Caco-2 (cell line): ENCODE measurements at regions not wholly inside any gene's neighbourhood (a gene's known extent, or its start where the extent isn't known, plus 50 kb on each side); places are given as distances from the start of the nearest gene placed in this dataset.

Experiments
- BruUV-seq: library from RNA; stranded (reverse); fragments of 400-500 nt; replicated peaks from 2 replicates; lab custom pipeline; 2021; lab: Mats Ljungman, UMichigan
- CTCF ChIA-PET: fragments of 300-600 bp; sonication (Branson Sonifier 250); formaldehyde crosslinking; loops from one replicate; lab custom pipeline; 2022; ENCODE audit warnings: antibody characterized with exemption; lab: Charles Lee
- POLR2A ChIA-PET: fragments of 300-600 bp; sonication (Branson Sonifier 250); formaldehyde crosslinking; loops from one replicate; lab custom pipeline; 2022; ENCODE audit warnings: antibody characterized with exemption; lab: Charles Lee
- DNase-seq, 2 experiments: peaks; one replicate each; pipeline versions ENCODE4 v3.0.0 to v3.0.0-alpha.2; 2020 to 2022
- H3K27me3 ChIP-seq: replicated peaks from 2 replicates; pipeline ENCODE4 v1.6.0; 2011; ENCODE audit warnings: low read length; ENCODE audit not compliant: control insufficient read depth, insufficient read depth
- H3K36me3 ChIP-seq: 2 replicates; pipeline ENCODE4 v1.5.1; 2011; ENCODE audit warnings: low read length; ENCODE audit not compliant: control insufficient read depth, insufficient read depth
- H3K4me1 ChIP-seq: fragments of 250-450 bp; sonication (Bioruptor Pico); 2 replicates; pipeline ENCODE4 v1.5.1; 2020; ENCODE audit warnings: mild to moderate bottlenecking
- H3K4me3 ChIP-seq: 2 replicates; pipeline ENCODE4 v1.5.1; 2011; ENCODE audit warnings: low read depth, mild to moderate bottlenecking, control low read depth, low read length
- H3K9me3 ChIP-seq: fragments of 250-450 bp; sonication (Bioruptor Pico); 2 replicates; pipeline ENCODE4 v1.5.1; 2020; ENCODE audit warnings: mild to moderate bottlenecking, moderate library complexity
- H3K27ac Mint-ChIP-seq: one replicate; pipeline ENCODE4 v1.8.0; 2022; ENCODE audit warnings: mixed read lengths; ENCODE audit not compliant: unreplicated experiment
- H3K27me3 Mint-ChIP-seq: one replicate; pipeline ENCODE4 v1.8.0; 2022; ENCODE audit warnings: mixed read lengths; ENCODE audit not compliant: insufficient read depth, unreplicated experiment
- H3K36me3 Mint-ChIP-seq: one replicate; pipeline ENCODE4 v1.8.0; 2022; ENCODE audit warnings: mild to moderate bottlenecking, mixed read lengths; ENCODE audit not compliant: insufficient read depth, unreplicated experiment
- H3K4me1 Mint-ChIP-seq: one replicate; pipeline ENCODE4 v1.8.0; 2022; ENCODE audit warnings: low read depth, mixed read lengths; ENCODE audit not compliant: unreplicated experiment
- H3K4me3 Mint-ChIP-seq: one replicate; pipeline ENCODE4 v1.8.0; 2022; ENCODE audit warnings: mild to moderate bottlenecking, moderate library complexity, mixed read lengths; ENCODE audit not compliant: unreplicated experiment
- H3K9me3 Mint-ChIP-seq: one replicate; pipeline ENCODE4 v1.8.0; 2022; ENCODE audit warnings: mixed read lengths; ENCODE audit not compliant: unreplicated experiment
- CTCF ChIP-seq, 2 experiments: fragments of 200-600 bp in 1 of 2; IDR thresholded peaks; 1 replicate in 1 of 2; 2 replicates in 1 of 2; pipeline versions ENCODE4 v1.5.1 to v1.8.0; 2011 to 2022; ENCODE audit warnings: antibody characterized with exemption in 1 of 2, control low read depth in 1 of 2, inconsistent platforms in 1 of 2, low read depth in 1 of 2, low read length in 1 of 2, mild to moderate bottlenecking in 1 of 2, moderate library complexity in 1 of 2; ENCODE audit not compliant: insufficient read depth in 1 of 2, severe bottlenecking in 1 of 2, unreplicated experiment in 1 of 2
- intact Hi-C: fragments of 100-400 bp; cut with micrococcal nuclease; formaldehyde crosslinking; loops from one replicate; pipeline ENCODE4 v1.10.0; 2022; ENCODE audit not compliant: unreplicated experiment

- Mint-ChIP-seq H3K4me1 (no peaks in the 10 kb centered on the region), H3K27ac (no peak overlapping the region), H3K4me3 (no peak overlapping the region), H3K36me3 (no peaks in the 10 kb centered on the region), H3K9me3 (no peaks in the 10 kb centered on the region), H3K27me3 (no peaks in the 10 kb centered on the region)
- TF ChIP-seq CTCF (IDR thresholded peaks at IDR 0.05; ENCODE audit: insufficient read depth in 1 of 2, low read depth in 1 of 2, low read length in 1 of 2, severe bottlenecking in 1 of 2, unreplicated experiment in 1 of 2): no peak
- DNase-seq: no peak
- no TSS peak for BruUV-seq
- POLR2A ChIA-PET: no interaction called here
- Histone ChIP-seq H3K4me3 (no peak overlapping the region), H3K27me3 (no peaks in the 10 kb centered on the region), H3K9me3 (no peaks in the 10 kb centered on the region), H3K4me1 (no peaks in the 10 kb centered on the region), H3K36me3 (no peaks in the 10 kb centered on the region)
- intact Hi-C loops: no loop called here
- CTCF ChIA-PET: no interaction called here
Observed at GRCh38 chr18:65975536-65975935, 224.7 kb downstream of the CDH7 start.

- Histone ChIP-seq H3K4me3 (no peak overlapping the region), H3K36me3 (no peaks in the 10 kb centered on the region), H3K9me3 (no peaks in the 10 kb centered on the region), H3K4me1 (no peaks in the 10 kb centered on the region), H3K27me3 (no peaks in the 10 kb centered on the region)
- Mint-ChIP-seq H3K9me3 (no peaks in the 10 kb centered on the region), H3K36me3 (no peaks in the 10 kb centered on the region), H3K27me3 (no peaks in the 10 kb centered on the region), H3K4me3 (no peak overlapping the region), H3K4me1 (no peaks in the 10 kb centered on the region), H3K27ac (no peak overlapping the region)
- DNase-seq: no peak
- POLR2A ChIA-PET: no interaction called here
- CTCF ChIA-PET: no interaction called here
- intact Hi-C loops: no loop called here
- no TSS peak for BruUV-seq
- TF ChIP-seq CTCF (IDR thresholded peaks at IDR 0.05; ENCODE audit: insufficient read depth in 1 of 2, low read depth in 1 of 2, low read length in 1 of 2, severe bottlenecking in 1 of 2, unreplicated experiment in 1 of 2): no peak
Observed at GRCh38 chr18:65974758-65975157, 223.9 kb downstream of the CDH7 start.

- Mint-ChIP-seq H3K9me3 (no peaks in the 10 kb centered on the region), H3K4me3 (no peak overlapping the region), H3K4me1 (no peaks in the 10 kb centered on the region), H3K27ac (no peak overlapping the region), H3K27me3 (no peaks in the 10 kb centered on the region), H3K36me3 (no peaks in the 10 kb centered on the region)
- intact Hi-C loops: no loop called here
- Histone ChIP-seq H3K4me3 (no peak overlapping the region), H3K9me3 (no peaks in the 10 kb centered on the region), H3K4me1 (no peaks in the 10 kb centered on the region), H3K27me3 (no peaks in the 10 kb centered on the region), H3K36me3 (no peaks in the 10 kb centered on the region)
- BruUV-seq: no TSS peak
- no peak for DNase-seq
- ChIA-PET POLR2A (no interaction called here), CTCF (no interaction called here)
- peak in 1 of 2 experiments; percentile 28 for TF ChIP-seq CTCF (IDR thresholded peaks at IDR 0.05; ENCODE audit: insufficient read depth in 1 of 2, low read depth in 1 of 2, low read length in 1 of 2, severe bottlenecking in 1 of 2, unreplicated experiment in 1 of 2)
Observed at GRCh38 chr18:65968239-65969004, 217.6 kb downstream of the CDH7 start.
